ENCODE measurements at regions not wholly inside any gene's neighbourhood (a gene's known extent, or its start where the extent isn't known, plus 50 kb on each side); places are given as distances from the start of the nearest gene placed in this dataset.
A peak's percentile ranks its signal among the peaks of the same experiment; 100 is the strongest.

DNA sequence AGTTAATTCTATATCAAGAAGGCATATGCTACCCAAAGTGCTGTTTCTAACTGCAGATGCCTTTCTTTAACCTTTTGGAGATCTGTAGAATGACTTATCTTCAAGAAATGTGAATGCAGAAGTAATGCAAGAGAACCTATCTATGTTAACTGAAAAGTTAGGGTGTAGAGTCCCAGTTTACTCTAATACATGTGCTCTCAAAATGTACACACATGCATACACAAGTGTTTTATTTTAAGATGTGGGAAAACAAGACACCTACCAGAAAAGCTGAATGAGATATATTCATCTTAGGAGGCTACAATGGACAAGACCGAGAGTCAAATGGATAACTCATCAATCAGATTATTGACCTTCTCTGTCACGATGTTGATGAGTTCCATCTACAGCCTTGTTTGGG is 80.9 kb downstream of the CDCA7 start:
- ChIA-PET POLR2A (no interaction called here), CTCF (ENCODE audit: low intra/inter-chr PET ratio, low total read pairs) (no interaction called here)
- FAIRE-seq (no peak), DNase-seq (ENCODE audit: low spot score) (no peak), ATAC-seq (no peak)
- intact Hi-C loops (cut with micrococcal nuclease; ENCODE audit: unreplicated experiment) (no loop called here), in situ Hi-C loops (cut with HindIII; ENCODE audit: extremely low pct_ligation_motif_present, low pct_unique_long_range_greater_than_20kb) (no loop called here)
- Histone ChIP-seq H3K4me2 (ENCODE audit: low read depth, low read length) (no peak overlapping the region), H3K79me2 (ENCODE audit: insufficient read depth, low read length) (no peaks in the 10 kb centered on the region), H3K36me3 (replicated peaks in 1 of 2; ENCODE audit: control insufficient read depth in 1 of 2, insufficient read depth in 2 of 2, low read length in 2 of 2) (no peaks in the 10 kb centered on the region), H3K27ac (ENCODE audit: extremely low read length, insufficient read depth, low read length) (no peak overlapping the region), H4K20me1 (ENCODE audit: insufficient read depth, low read length) (no peaks in the 10 kb centered on the region), H3K9me3 (ENCODE audit: low read length) (no peaks in the 10 kb centered on the region), H3K4me1 (ENCODE audit: insufficient read depth, low read length) (no peaks in the 10 kb centered on the region), H3K4me3 (replicated peaks in 1 of 3; ENCODE audit: insufficient read depth in 1 of 3, low read depth in 2 of 3, low read length in 3 of 3) (no peak overlapping the region), H2AFZ (ENCODE audit: low read length) (no peak overlapping the region), H3K27me3 (ENCODE audit: control insufficient read depth in 1 of 2, insufficient read depth in 2 of 2, low read length in 2 of 2) (peaks cover 0 to 25% of the 10 kb centered on the region in 2 experiments; a peak in 2 of 5 replicates), H3K9ac (ENCODE audit: insufficient read depth, low read depth, low read length) (no peak overlapping the region)
- 23% methylated on average over 2 of the region's 2 CpGs for WGBS (ENCODE audit: low lambda C conversion rate)
- BruUV-seq (replicated peaks), result no TSS peak
- TF ChIP-seq, protein P1, sequence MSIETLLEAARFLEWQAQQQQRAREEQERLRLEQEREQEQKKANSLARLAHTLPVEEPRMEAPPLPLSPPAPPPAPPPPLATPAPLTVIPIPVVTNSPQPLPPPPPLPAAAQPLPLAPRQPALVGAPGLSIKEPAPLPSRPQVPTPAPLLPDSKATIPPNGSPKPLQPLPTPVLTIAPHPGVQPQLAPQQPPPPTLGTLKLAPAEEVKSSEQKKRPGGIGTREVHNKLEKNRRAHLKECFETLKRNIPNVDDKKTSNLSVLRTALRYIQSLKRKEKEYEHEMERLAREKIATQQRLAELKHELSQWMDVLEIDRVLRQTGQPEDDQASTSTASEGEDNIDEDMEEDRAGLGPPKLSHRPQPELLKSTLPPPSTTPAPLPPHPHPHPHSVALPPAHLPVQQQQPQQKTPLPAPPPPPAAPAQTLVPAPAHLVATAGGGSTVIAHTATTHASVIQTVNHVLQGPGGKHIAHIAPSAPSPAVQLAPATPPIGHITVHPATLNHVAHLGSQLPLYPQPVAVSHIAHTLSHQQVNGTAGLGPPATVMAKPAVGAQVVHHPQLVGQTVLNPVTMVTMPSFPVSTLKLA (IDR thresholded peaks at IDR 0.05), result peak; percentile 92
- TF ChIP-seq NFIC (IDR thresholded peaks at IDR 0.05; ENCODE audit: low read length) (no peak), MLLT10 (CRISPR knock-in tag; IDR thresholded peaks at IDR 0.05) (no peak)

GRCh38 chr2:173436088-173436487 is 81.4 kb downstream of the CDCA7 start:
- H3K79me2 ChIP-seq (ENCODE audit: insufficient read depth, low read length), result no peaks in the 10 kb centered on the region

More at GRCh38 chr2:173436088-173436487, 81.4 kb downstream of the CDCA7 start:
- ATAC-seq (no peak), FAIRE-seq (no peak), DNase-seq (ENCODE audit: low spot score) (no peak)
- 30% methylated on average over 2 of the region's 2 CpGs for WGBS (ENCODE audit: low lambda C conversion rate)
- intact Hi-C loops (cut with micrococcal nuclease; ENCODE audit: unreplicated experiment), result no loop called here
- H3K9me3 ChIP-seq (ENCODE audit: low read length), result no peaks in the 10 kb centered on the region
- CTCF ChIA-PET (ENCODE audit: low intra/inter-chr PET ratio, low total read pairs), result no interaction called here
- TF ChIP-seq ERF (CRISPR knock-in tag; IDR thresholded peaks at IDR 0.05) (no peak), HHEX (CRISPR knock-in tag; IDR thresholded peaks at IDR 0.05) (no peak), SMC3 (IDR thresholded peaks at IDR 0.05; ENCODE audit: low read length) (no peak), BORCS8-MEF2B (CRISPR knock-in tag; IDR thresholded peaks at IDR 0.05) (no peak), ZSCAN25 (CRISPR knock-in tag; IDR thresholded peaks at IDR 0.05) (no peak), ZNF550 (CRISPR knock-in tag; IDR thresholded peaks at IDR 0.05; ENCODE audit: borderline replicate concordance) (no peak), ZNF225 (CRISPR knock-in tag; IDR thresholded peaks at IDR 0.05) (no peak), GATAD1 (CRISPR knock-in tag; IDR thresholded peaks at IDR 0.05) (no peak), ZNF317 (CRISPR knock-in tag; IDR thresholded peaks at IDR 0.05) (no peak), MTF2 (CRISPR knock-in tag; IDR thresholded peaks at IDR 0.05; ENCODE audit: borderline replicate concordance) (no peak), SKI (IDR thresholded peaks at IDR 0.05; ENCODE audit: partially characterized antibody) (no peak), MYC (CRISPR knock-in tag; IDR thresholded peaks at IDR 0.05; ENCODE audit: borderline replicate concordance) (no peak), MED8 (CRISPR knock-in tag; IDR thresholded peaks at IDR 0.05; ENCODE audit: insufficient replicate concordance) (no peak), ZNF326 (CRISPR knock-in tag; IDR thresholded peaks at IDR 0.05; ENCODE audit: borderline replicate concordance) (no peak), REXO4 (CRISPR knock-in tag; IDR thresholded peaks at IDR 0.05; ENCODE audit: borderline replicate concordance) (no peak), SMAD9 (CRISPR knock-in tag; IDR thresholded peaks at IDR 0.05) (no peak)
- H3K4me1 ChIP-seq (ENCODE audit: insufficient read depth, low read length), result no peaks in the 10 kb centered on the region
- H3K4me3 ChIP-seq (replicated peaks in 1 of 3; ENCODE audit: insufficient read depth in 1 of 3, low read depth in 2 of 3, low read length in 3 of 3), result no peak overlapping the region
- in situ Hi-C loops (cut with HindIII; ENCODE audit: extremely low pct_ligation_motif_present, low pct_unique_long_range_greater_than_20kb), result no loop called here
- H3K4me2 ChIP-seq (ENCODE audit: low read depth, low read length), result no peak overlapping the region
- no TSS peak for BruUV-seq (replicated peaks)
- POLR2A ChIA-PET, result no interaction called here
- H4K20me1 ChIP-seq (ENCODE audit: insufficient read depth, low read length), result no peaks in the 10 kb centered on the region
- H3K36me3 ChIP-seq (replicated peaks in 1 of 2; ENCODE audit: control insufficient read depth in 1 of 2, insufficient read depth in 2 of 2, low read length in 2 of 2), result no peaks in the 10 kb centered on the region
- H2AFZ ChIP-seq (ENCODE audit: low read length), result no peak overlapping the region
- no peak overlapping the region for H3K27ac ChIP-seq (ENCODE audit: extremely low read length, insufficient read depth, low read length)
- H3K9ac ChIP-seq (ENCODE audit: insufficient read depth, low read depth, low read length), result no peak overlapping the region
- H3K27me3 ChIP-seq (ENCODE audit: control insufficient read depth in 1 of 2, insufficient read depth in 2 of 2, low read length in 2 of 2), result peaks cover 0 to 24% of the 10 kb centered on the region in 2 experiments; a peak in 2 of 5 replicates

Measured in HepG2 (cell line).